ENCODE measurements at regions not wholly inside any gene's neighbourhood (a gene's known extent, or its start where the extent isn't known, plus 50 kb on each side); places are given as distances from the start of the nearest gene placed in this dataset.

DNA sequence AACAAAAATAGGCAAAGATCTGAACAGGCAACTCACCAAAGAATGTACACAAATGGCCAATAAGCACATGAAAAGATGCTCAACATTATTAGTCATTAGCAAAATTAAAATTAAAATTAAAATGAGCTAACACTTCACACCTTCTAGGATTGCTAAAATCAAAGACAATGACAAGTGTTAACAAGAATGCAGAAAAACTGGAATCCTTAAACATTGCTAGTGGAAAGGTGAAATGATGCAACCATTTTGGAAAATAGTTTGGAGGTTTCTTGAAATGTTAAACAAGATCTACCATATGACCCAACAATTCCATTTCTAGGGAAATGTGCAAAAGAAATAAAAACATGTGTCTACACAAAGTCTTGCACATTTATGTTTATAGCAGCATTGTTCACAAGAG is 75.5 kb upstream of the DST start:
- no peak for DNase-seq (ENCODE audit: low spot score)

DNA sequence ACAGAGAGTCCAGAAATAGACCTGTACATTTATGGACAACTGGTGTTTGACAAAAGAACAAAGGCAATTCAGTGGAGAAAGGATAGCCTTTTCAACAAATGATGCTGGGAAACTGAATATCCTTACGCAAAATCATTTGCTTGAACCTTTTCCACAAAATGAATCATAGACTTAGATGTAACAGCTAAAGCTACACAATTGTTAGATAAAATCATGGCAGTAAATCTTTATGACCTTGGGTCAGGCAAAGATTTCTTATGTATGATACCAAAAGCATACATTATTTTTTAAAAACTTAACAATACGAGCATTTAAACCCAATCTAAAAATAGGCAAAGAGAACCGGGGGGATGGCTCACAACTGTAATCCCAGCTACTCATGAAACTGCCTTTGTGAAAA is 73.5 kb upstream of the DST start:
- in situ Hi-C loops (cut with HindIII; ENCODE audit: extremely low pct_ligation_motif_present, low pct_unique_long_range_greater_than_20kb) (loop anchor here (5.0 kb wide), 1 partner anchor 36 kb away; no protein-coding TSS in a partner anchor), intact Hi-C loops (cut with micrococcal nuclease; ENCODE audit: unreplicated experiment) (no loop called here)
- 99% methylated on average over 3 of the region's 3 CpGs for WGBS (ENCODE audit: low lambda C conversion rate)
- ATAC-seq (no peak), FAIRE-seq (no peak), DNase-seq (ENCODE audit: low spot score) (no peak)
- Histone ChIP-seq H3K27ac (ENCODE audit: extremely low read length, insufficient read depth, low read length) (no peak overlapping the region), H3K9me3 (ENCODE audit: low read length) (no peaks in the 10 kb centered on the region), H3K4me1 (ENCODE audit: insufficient read depth, low read length) (peaks cover 52% of the 10 kb centered on the region), H3K79me2 (ENCODE audit: insufficient read depth, low read length) (no peaks in the 10 kb centered on the region), H3K27me3 (ENCODE audit: control insufficient read depth in 1 of 2, insufficient read depth in 2 of 2, low read length in 2 of 2) (no peaks in the 10 kb centered on the region), H4K20me1 (ENCODE audit: insufficient read depth, low read length) (no peaks in the 10 kb centered on the region), H3K4me3 (replicated peaks in 1 of 3; ENCODE audit: insufficient read depth in 1 of 3, low read depth in 2 of 3, low read length in 3 of 3) (no peak overlapping the region), H3K9ac (ENCODE audit: insufficient read depth, low read depth, low read length) (no peak overlapping the region), H2AFZ (ENCODE audit: low read length) (no peak overlapping the region), H3K36me3 (replicated peaks in 1 of 2; ENCODE audit: control insufficient read depth in 1 of 2, insufficient read depth in 2 of 2, low read length in 2 of 2) (no peaks in the 10 kb centered on the region), H3K4me2 (ENCODE audit: low read depth, low read length) (no peak overlapping the region)
- ChIA-PET CTCF (ENCODE audit: low intra/inter-chr PET ratio, low total read pairs) (no interaction called here), POLR2A (interaction anchor here (1.2 to 1.6 kb wide), 2 partner anchors 11 to 24 kb away, joined by 3 to 5 read pairs; no protein-coding TSS in a partner anchor)
- no TSS peak for BruUV-seq (replicated peaks)
- TF ChIP-seq CEBPG (CRISPR knock-in tag; IDR thresholded peaks at IDR 0.05), result no peak
- TF ChIP-seq ZNF841 (CRISPR knock-in tag; IDR thresholded peaks at IDR 0.05; ENCODE audit: borderline replicate concordance), result no peak
- no peak for TF ChIP-seq ZNF605 (CRISPR knock-in tag; IDR thresholded peaks at IDR 0.05)
- TF ChIP-seq MYNN (CRISPR knock-in tag; IDR thresholded peaks at IDR 0.05; ENCODE audit: low read depth), result no peak
- no peak for TF ChIP-seq ZGPAT (CRISPR knock-in tag; IDR thresholded peaks at IDR 0.05)
- TF ChIP-seq CSRNP2 (CRISPR knock-in tag; conservative IDR thresholded peaks at IDR 0.05; ENCODE audit: low read depth), result no peak
- TF ChIP-seq SOX13 (IDR thresholded peaks at IDR 0.05), result no peak
- TF ChIP-seq SOX13 (CRISPR knock-in tag; conservative IDR thresholded peaks at IDR 0.05 in 1 of 2, IDR thresholded peaks at IDR 0.05 in 1 of 2), result no peak
- TF ChIP-seq, protein P1, sequence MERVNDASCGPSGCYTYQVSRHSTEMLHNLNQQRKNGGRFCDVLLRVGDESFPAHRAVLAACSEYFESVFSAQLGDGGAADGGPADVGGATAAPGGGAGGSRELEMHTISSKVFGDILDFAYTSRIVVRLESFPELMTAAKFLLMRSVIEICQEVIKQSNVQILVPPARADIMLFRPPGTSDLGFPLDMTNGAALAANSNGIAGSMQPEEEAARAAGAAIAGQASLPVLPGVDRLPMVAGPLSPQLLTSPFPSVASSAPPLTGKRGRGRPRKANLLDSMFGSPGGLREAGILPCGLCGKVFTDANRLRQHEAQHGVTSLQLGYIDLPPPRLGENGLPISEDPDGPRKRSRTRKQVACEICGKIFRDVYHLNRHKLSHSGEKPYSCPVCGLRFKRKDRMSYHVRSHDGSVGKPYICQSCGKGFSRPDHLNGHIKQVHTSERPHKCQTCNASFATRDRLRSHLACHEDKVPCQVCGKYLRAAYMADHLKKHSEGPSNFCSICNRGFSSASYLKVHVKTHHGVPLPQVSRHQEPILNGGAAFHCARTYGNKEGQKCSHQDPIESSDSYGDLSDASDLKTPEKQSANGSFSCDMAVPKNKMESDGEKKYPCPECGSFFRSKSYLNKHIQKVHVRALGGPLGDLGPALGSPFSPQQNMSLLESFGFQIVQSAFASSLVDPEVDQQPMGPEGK (CRISPR knock-in tag; IDR thresholded peaks at IDR 0.05), result no peak

More for the DNA sequence above, 75.5 kb upstream of the DST start:
- Histone ChIP-seq H3K4me2 (ENCODE audit: low read depth, low read length) (no peak overlapping the region), H3K9ac (ENCODE audit: insufficient read depth, low read depth, low read length) (no peak overlapping the region), H3K27me3 (ENCODE audit: control insufficient read depth in 1 of 2, insufficient read depth in 2 of 2, low read length in 2 of 2) (no peaks in the 10 kb centered on the region), H3K9me3 (ENCODE audit: low read length) (no peaks in the 10 kb centered on the region), H3K4me1 (ENCODE audit: insufficient read depth, low read length) (peaks cover 47% of the 10 kb centered on the region), H4K20me1 (ENCODE audit: insufficient read depth, low read length) (no peaks in the 10 kb centered on the region), H3K79me2 (ENCODE audit: insufficient read depth, low read length) (no peaks in the 10 kb centered on the region), H2AFZ (ENCODE audit: low read length) (no peak overlapping the region), H3K27ac (ENCODE audit: extremely low read length, insufficient read depth, low read length) (no peak overlapping the region), H3K36me3 (replicated peaks in 1 of 2; ENCODE audit: control insufficient read depth in 1 of 2, insufficient read depth in 2 of 2, low read length in 2 of 2) (no peaks in the 10 kb centered on the region), H3K4me3 (replicated peaks in 1 of 3; ENCODE audit: insufficient read depth in 1 of 3, low read depth in 2 of 3, low read length in 3 of 3) (no peak overlapping the region)
- ATAC-seq (no peak), FAIRE-seq (no peak)
- ChIA-PET POLR2A (no interaction called here), CTCF (ENCODE audit: low intra/inter-chr PET ratio, low total read pairs) (no interaction called here)
- in situ Hi-C loops (cut with HindIII; ENCODE audit: extremely low pct_ligation_motif_present, low pct_unique_long_range_greater_than_20kb) (loop anchor here (5.0 kb wide), 1 partner anchor 34 kb away; no protein-coding TSS in a partner anchor), intact Hi-C loops (cut with micrococcal nuclease; ENCODE audit: unreplicated experiment) (no loop called here)
- BruUV-seq (replicated peaks), result no TSS peak
- TF ChIP-seq CEBPB (IDR thresholded peaks at IDR 0.05; ENCODE audit: borderline replicate concordance, low read depth, low read length) (peak; percentile 1; the same call in 1 of the 2 replicates), ATF7 (IDR thresholded peaks at IDR 0.05) (0 out of 2 replicates have a peak, but pooled peaks have one; percentile 16), ATF7 (CRISPR knock-in tag; IDR thresholded peaks at IDR 0.05) (no peak), HMG20B (CRISPR knock-in tag; conservative IDR thresholded peaks at IDR 0.05) (no peak)
- TF ChIP-seq, protein P2, sequence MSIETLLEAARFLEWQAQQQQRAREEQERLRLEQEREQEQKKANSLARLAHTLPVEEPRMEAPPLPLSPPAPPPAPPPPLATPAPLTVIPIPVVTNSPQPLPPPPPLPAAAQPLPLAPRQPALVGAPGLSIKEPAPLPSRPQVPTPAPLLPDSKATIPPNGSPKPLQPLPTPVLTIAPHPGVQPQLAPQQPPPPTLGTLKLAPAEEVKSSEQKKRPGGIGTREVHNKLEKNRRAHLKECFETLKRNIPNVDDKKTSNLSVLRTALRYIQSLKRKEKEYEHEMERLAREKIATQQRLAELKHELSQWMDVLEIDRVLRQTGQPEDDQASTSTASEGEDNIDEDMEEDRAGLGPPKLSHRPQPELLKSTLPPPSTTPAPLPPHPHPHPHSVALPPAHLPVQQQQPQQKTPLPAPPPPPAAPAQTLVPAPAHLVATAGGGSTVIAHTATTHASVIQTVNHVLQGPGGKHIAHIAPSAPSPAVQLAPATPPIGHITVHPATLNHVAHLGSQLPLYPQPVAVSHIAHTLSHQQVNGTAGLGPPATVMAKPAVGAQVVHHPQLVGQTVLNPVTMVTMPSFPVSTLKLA (IDR thresholded peaks at IDR 0.05), result peak; percentile 28; the same call in 1 of the 2 replicates

Measured in HepG2 (cell line).